Colonic mucosa (tissue), 4 donors: ENCODE measurements at regions not wholly inside any gene's neighbourhood (a gene's known extent, or its start where the extent isn't known, plus 50 kb on each side); places are given as distances from the start of the nearest gene placed in this dataset.

Experiments
- DNase-seq: peaks from one replicate; pipeline ENCODE4 v3.0.0-alpha.2; 2020
- H3K27ac ChIP-seq: fragments of 200-600 bp; one replicate; pipeline ENCODE4 v1.8.0; 2021
- H3K27me3 ChIP-seq: fragments of 200-600 bp; one replicate; pipeline ENCODE4 v1.8.0; 2021
- H3K36me3 ChIP-seq: fragments of 200-600 bp; one replicate; pipeline ENCODE4 v1.8.0; 2021
- H3K4me1 ChIP-seq: fragments of 200-600 bp; one replicate; pipeline ENCODE4 v1.8.0; 2021; ENCODE audit warnings: mild to moderate bottlenecking
- H3K4me3 ChIP-seq: fragments of 200-600 bp; one replicate; pipeline ENCODE4 v1.8.0; 2021
- H3K9ac ChIP-seq, 2 donors: one replicate each; pipeline ENCODE4 v1.7.0; 2013; ENCODE audit warnings: control low read depth in 2 of 2, low read depth in 2 of 2, low read length in 2 of 2
- H3K9me3 ChIP-seq: fragments of 200-600 bp; one replicate; pipeline ENCODE4 v1.8.0; 2021
- intact Hi-C: fragments of 100-400 bp; cut with DNase I; formaldehyde crosslinking; loops from one replicate; pipeline ENCODE4 v1.14.1; 2022
- TF ChIP-seq, protein P1 (sequence below): fragments of 200-600 bp; IDR thresholded peaks from one replicate; pipeline ENCODE4 v1.8.0; 2022; ENCODE audit warnings: antibody characterized with exemption, mild to moderate bottlenecking
- donor health status: healthy.
- donor health status: DM: no; HTN: no; CAD: no.
- donor health status: DM: no; HTN: no; CAD: no.

DNA sequence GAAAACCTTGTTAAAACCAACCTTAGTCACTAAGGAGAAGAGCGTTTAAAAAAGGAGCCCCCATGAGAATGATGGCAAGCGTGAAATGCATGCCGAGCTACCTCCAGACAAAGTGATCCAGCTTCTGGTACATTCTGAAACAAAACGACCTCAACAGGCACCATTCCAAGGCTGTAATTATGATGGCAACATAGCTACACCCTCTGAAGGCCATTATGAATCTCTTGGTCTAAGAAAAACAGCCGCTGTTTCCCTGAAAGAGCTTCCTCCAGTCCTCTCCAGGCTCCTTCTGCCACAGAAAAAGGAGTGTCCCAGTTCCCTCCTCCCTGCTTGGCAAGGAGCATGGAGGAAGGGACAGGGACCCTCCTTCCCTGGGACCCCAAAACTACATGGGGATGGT is 50.0 kb upstream of the ABLIM1 start:
- TF ChIP-seq, protein P1, sequence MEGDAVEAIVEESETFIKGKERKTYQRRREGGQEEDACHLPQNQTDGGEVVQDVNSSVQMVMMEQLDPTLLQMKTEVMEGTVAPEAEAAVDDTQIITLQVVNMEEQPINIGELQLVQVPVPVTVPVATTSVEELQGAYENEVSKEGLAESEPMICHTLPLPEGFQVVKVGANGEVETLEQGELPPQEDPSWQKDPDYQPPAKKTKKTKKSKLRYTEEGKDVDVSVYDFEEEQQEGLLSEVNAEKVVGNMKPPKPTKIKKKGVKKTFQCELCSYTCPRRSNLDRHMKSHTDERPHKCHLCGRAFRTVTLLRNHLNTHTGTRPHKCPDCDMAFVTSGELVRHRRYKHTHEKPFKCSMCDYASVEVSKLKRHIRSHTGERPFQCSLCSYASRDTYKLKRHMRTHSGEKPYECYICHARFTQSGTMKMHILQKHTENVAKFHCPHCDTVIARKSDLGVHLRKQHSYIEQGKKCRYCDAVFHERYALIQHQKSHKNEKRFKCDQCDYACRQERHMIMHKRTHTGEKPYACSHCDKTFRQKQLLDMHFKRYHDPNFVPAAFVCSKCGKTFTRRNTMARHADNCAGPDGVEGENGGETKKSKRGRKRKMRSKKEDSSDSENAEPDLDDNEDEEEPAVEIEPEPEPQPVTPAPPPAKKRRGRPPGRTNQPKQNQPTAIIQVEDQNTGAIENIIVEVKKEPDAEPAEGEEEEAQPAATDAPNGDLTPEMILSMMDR: no peak
- intact Hi-C loops: loop anchor here (10.0 kb wide), 1 partner anchor 233 kb away; no protein-coding TSS in a partner anchor

DNA sequence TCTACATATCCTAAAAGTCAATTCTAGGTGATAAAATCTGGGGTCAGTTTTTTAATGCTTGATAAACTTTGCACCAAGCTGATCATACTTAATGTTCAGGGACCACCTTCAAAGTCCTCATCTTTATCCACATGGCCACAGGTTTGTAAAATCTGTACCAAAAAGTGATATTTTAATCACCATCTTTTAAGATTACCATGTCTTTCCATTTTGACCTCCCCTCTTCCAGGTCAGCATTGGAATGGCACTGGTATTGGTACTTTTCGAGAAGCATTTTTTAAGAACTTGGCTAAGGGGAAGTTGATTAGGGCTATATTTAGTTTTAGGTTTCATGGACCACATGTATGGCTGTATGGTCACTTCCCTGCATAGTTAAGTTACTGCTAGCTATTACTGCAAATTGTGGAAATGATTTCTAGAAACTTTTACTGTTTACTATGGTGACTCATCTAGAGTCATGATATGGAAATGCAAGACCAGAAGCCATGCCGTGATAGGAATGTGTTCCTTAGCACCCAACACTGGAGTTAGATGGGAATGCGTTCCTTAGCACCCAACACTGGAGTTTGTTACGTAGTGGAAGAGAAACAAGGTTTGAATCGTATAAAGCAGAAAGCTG is 50.8 kb upstream of the ABLIM1 start:
- Histone ChIP-seq H3K4me1 (no peaks in the 10 kb centered on the region), H3K27me3 (no peaks in the 10 kb centered on the region), H3K36me3 (no peaks in the 10 kb centered on the region), H3K27ac (no peak overlapping the region), H3K9ac (no peak overlapping the region), H3K4me3 (no peak overlapping the region), H3K9me3 (no peaks in the 10 kb centered on the region)
- TF ChIP-seq, protein P1: no peak
- intact Hi-C loops: loop anchor here (10.0 kb wide), 1 partner anchor 234 kb away; no protein-coding TSS in a partner anchor
- DNase-seq: no peak

More for the DNA sequence above, 50.0 kb upstream of the ABLIM1 start:
- H3K9ac ChIP-seq: no peak overlapping the region
- DNase-seq: no peak
- no peaks in the 10 kb centered on the region for H3K27me3 ChIP-seq
- no peaks in the 10 kb centered on the region for H3K36me3 ChIP-seq
- no peaks in the 10 kb centered on the region for H3K9me3 ChIP-seq
- no peak overlapping the region for H3K4me3 ChIP-seq
- H3K27ac ChIP-seq: no peak overlapping the region
- H3K4me1 ChIP-seq: no peaks in the 10 kb centered on the region

DNA sequence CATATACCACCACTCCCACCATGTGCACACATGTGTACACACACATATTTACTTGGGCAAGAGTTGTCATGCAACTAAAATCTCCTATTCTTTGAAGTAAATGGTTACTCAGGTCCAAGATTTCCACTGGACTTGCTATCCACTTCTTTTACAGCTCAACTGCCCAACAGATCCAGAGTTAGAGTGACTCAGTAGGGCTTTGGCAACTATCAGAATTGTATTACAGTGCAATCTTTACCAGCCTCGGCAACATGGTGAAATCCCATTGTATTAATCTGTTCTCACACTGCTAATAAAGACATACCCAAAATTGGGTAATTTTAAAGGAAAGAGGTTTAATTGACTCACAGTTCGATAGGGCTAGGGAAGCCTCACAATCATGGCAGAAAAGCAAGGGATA is 51.9 kb upstream of the ABLIM1 start:
- H3K9me3 ChIP-seq: no peaks in the 10 kb centered on the region
- no peak overlapping the region for H3K4me3 ChIP-seq
- DNase-seq: no peak
- TF ChIP-seq, protein P1: no peak
- H3K9ac ChIP-seq: no peak overlapping the region
- intact Hi-C loops: loop anchor here (10.0 kb wide), 2 partner anchors 55 to 235 kb away; no protein-coding TSS in a partner anchor
- H3K27me3 ChIP-seq: no peaks in the 10 kb centered on the region
- H3K36me3 ChIP-seq: no peaks in the 10 kb centered on the region
- no peaks in the 10 kb centered on the region for H3K4me1 ChIP-seq
- H3K27ac ChIP-seq: no peak overlapping the region

DNA sequence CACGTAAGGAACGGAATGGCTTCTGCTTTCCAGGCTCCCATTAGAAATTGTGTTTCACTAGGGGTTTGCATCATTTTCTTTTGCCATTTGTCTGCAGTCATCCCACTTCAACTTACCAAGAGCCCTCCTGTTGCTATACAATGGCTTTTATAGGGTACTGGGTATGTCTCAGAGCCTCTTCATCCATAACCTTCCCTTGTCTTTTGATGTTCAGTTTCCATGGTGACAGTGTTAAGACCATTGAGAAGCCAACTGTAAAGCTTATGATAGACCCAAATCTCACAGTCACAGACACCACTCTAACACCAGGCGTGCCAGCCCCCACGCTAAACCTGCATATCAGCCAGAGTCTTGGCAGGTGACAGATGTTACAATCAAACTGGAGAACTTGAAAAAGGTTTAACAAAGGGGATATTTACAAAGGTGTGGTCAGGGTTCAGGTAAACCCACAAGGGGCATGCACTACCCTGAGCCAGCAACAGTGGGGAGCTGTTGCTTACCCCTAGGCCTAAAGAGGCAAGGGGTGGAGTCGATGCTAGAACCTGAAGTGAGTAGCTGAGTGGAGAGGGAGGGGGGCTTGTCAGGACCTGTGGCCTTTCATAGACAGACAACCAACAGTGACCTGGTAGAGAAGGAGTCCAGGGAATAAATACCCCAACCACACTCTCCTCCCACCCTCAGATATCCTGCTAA is 53.2 kb upstream of the ABLIM1 start:
- no peak overlapping the region for H3K9ac ChIP-seq
- no peaks in the 10 kb centered on the region for H3K4me1 ChIP-seq
- intact Hi-C loops: loop anchor here (10.0 kb wide), 1 partner anchor 53 kb away; no protein-coding TSS in a partner anchor
- TF ChIP-seq, protein P1: no peak
- no peak overlapping the region for H3K4me3 ChIP-seq
- no peak overlapping the region for H3K27ac ChIP-seq
- H3K36me3 ChIP-seq: no peaks in the 10 kb centered on the region
- no peak for DNase-seq
- H3K9me3 ChIP-seq: no peaks in the 10 kb centered on the region
- no peaks in the 10 kb centered on the region for H3K27me3 ChIP-seq

DNA sequence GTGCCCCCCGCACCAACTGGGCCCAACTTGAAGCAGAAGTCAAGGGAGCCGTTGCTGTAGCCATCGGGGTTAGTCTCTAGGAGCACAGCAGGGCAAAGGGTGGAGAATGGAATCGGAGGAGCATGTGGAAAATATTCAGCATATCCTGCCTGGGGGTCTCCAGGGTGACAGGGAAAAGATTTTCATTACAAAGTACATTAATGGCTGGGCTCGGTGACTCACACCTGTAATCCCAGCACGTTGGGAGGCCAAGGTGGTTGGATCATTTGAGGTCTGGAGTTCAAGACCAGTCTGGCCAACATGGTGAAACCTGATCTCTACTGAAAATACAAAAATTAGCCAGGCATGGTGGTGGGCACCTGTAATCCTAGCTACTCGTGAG is 53.8 kb upstream of the ABLIM1 start:
- TF ChIP-seq, protein P1: no peak
- no peak for DNase-seq
- Histone ChIP-seq H3K27me3 (no peaks in the 10 kb centered on the region), H3K27ac (no peak overlapping the region), H3K36me3 (no peaks in the 10 kb centered on the region), H3K4me1 (no peaks in the 10 kb centered on the region), H3K4me3 (no peak overlapping the region), H3K9me3 (no peaks in the 10 kb centered on the region), H3K9ac (no peak overlapping the region)
- intact Hi-C loops: loop anchor here (10.0 kb wide), 1 partner anchor 53 kb away; no protein-coding TSS in a partner anchor
